Activated CD4-positive, alpha-beta T cell treated with anti-CD3 and anti-CD28 coated beads, Interleukin-2, amount 10 ng/mL, durations not matched to agents 7 days and 5 days (primary cell): ENCODE measurements at regions not wholly inside any gene's neighbourhood (a gene's known extent, or its start where the extent isn't known, plus 50 kb on each side); places are given as distances from the start of the nearest gene placed in this dataset.
"Not testable (repeated sequence)": the region's sequence is repeated elsewhere in the genome, so short reads cannot be mapped to it uniquely, and the experiment has no call there.

ENCODE experiments used
- CTCF ChIA-PET: fragments of 350-600 bp; sonication (Branson Sonifier 250); formaldehyde crosslinking; loops from one replicate; lab custom pipeline; 2021; ENCODE audit warnings: antibody characterized with exemption; lab: Charles Lee
- POLR2A ChIA-PET: fragments of 350-600 bp; sonication (Branson Sonifier 250); formaldehyde crosslinking; loops from one replicate; lab custom pipeline; 2021; ENCODE audit warnings: antibody characterized with exemption; lab: Charles Lee
- DNase-seq: peaks from one replicate; pipeline ENCODE4 v3.0.0-alpha.2; 2020
- H3K27ac Mint-ChIP-seq: one replicate; pipeline ENCODE4 v1.8.0; 2021; ENCODE audit warnings: mild to moderate bottlenecking, moderate library complexity, mixed read lengths
- H3K27me3 Mint-ChIP-seq: one replicate; pipeline ENCODE4 v1.8.0; 2021; ENCODE audit warnings: mixed read lengths
- H3K36me3 Mint-ChIP-seq: one replicate; pipeline ENCODE4 v1.8.0; 2021; ENCODE audit warnings: low read depth, mixed read lengths
- H3K4me1 Mint-ChIP-seq: one replicate; pipeline ENCODE4 v1.8.0; 2021; ENCODE audit warnings: mixed read lengths
- H3K4me3 Mint-ChIP-seq: one replicate; pipeline ENCODE4 v1.8.0; 2021; ENCODE audit warnings: mild to moderate bottlenecking, moderate library complexity, mixed read lengths
- H3K9me3 Mint-ChIP-seq: one replicate; pipeline ENCODE4 v1.8.0; 2021; ENCODE audit warnings: mixed read lengths

DNA sequence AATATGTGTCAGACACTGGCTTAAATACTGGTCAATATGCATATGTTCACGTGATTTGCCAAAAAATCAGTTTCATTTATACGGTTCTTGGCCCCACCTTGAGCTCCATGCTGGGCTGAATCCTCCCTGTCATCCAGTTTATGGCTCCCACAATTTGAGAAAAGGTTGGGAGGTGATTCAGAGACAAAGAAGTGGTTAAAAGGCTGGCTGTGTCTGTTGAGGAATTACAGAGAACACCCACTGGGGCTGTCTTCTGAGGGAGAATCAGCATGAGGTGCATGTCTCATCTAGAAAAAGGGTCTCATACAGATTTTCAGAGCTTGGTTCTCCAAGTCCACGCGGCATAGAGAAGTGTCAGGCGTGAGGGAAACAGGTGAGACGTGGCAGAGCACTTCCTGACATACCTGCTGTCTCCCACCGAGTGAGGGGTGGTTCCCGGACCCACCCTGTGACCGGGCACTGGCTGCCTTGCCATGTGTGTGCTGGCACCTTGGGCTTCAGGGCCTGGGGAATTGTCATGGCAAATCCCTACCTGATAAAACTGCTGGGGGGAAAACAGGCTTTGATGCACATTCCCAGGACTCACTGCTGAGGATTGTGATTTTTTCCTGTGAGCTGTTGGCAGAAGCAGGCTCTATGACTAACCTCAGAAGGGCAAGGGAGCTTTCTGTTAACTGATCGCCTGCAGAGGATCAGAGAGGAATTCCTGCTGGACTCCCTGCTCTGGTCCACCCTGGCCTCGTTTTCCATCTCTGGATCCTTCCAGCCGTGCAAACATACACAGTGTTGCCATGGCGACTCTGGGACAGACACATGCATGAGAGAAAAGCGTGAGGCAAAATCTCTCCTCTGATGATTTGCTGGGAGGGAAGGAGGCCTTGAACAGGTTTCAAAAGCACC is 223.6 kb downstream of the ADAMTS15 start:
- no peak for DNase-seq
- H3K4me3 Mint-ChIP-seq: no peak overlapping the region
- H3K27me3 Mint-ChIP-seq: no peaks in the 10 kb centered on the region
- H3K9me3 Mint-ChIP-seq: no peaks in the 10 kb centered on the region
- H3K36me3 Mint-ChIP-seq: no peaks in the 10 kb centered on the region
- CTCF ChIA-PET: no interaction called here
- POLR2A ChIA-PET: no interaction called here
- H3K27ac Mint-ChIP-seq: no peak overlapping the region
- no peaks in the 10 kb centered on the region for H3K4me1 Mint-ChIP-seq

GRCh38 chr11:130672911-130673310 is 224.5 kb downstream of the ADAMTS15 start:
- Mint-ChIP-seq H3K36me3 (no peaks in the 10 kb centered on the region), H3K4me3 (no peak overlapping the region), H3K27me3 (no peaks in the 10 kb centered on the region), H3K27ac (no peak overlapping the region), H3K4me1 (no peaks in the 10 kb centered on the region), H3K9me3 (no peaks in the 10 kb centered on the region)
- ChIA-PET CTCF (no interaction called here), POLR2A (interaction anchor here (0.6 kb wide), 1 partner anchor 43 kb away, joined by 3 read pairs; no protein-coding TSS in a partner anchor)
- DNase-seq: no peak

DNA sequence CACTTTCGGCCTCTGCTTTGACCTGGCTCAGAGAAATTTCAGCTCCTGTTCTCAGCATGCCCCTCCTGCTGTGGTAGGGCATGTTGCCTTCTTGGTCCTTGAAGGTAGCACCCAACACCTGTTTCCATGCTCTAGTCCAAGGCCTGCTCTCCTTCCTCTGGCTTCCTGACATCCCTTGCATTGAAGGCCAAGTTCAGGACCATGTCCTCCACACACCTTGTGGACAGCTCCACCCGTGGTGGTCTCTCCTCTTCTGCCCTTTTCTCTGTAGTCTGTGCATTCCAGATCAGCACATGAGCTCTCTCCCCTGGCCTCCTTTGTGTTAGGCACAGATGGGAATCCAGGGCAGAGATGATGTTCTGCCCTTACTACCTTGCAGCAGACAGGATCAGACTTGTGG is 225.3 kb downstream of the ADAMTS15 start:
- CTCF ChIA-PET: interaction anchor here (0.6 kb wide), 1 partner anchor 391 kb away, joined by 5 read pairs; no protein-coding TSS in a partner anchor
- Mint-ChIP-seq H3K4me1 (no peaks in the 10 kb centered on the region), H3K36me3 (no peaks in the 10 kb centered on the region), H3K27ac (no peak overlapping the region), H3K4me3 (no peak overlapping the region), H3K27me3 (no peaks in the 10 kb centered on the region), H3K9me3 (peaks cover 5% of the 10 kb centered on the region)
- DNase-seq: no peak
- POLR2A ChIA-PET: no interaction called here

DNA sequence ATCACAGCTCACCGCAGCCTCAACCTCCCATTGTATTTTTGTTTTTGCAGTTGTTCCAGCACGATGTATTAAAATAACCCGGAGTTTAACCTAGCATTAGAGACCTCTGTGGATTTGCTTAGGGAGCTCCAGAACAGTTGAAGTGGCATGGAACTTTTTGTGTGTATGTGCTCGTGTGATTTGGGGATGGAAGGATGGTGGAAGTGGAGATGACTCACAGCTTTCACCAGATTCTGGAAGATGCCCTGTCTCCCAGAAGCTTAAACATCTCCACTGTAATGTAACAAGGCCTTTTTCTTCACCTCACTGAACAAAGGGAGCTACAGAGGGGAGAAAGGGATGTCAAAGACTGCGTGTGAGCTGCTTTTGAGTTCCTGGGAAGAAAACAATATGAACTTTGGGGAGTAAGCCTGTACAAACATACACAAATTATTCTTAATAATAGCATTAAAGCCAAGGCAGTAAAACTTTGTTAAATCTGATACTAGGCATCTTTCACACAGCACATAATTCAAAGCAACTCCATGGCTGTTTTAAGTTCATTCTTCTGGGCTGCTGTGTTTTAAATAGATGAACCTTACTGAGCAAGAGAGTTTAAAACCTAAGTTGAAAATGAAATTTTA is 226.4 kb downstream of the ADAMTS15 start:
- POLR2A ChIA-PET: no interaction called here
- Mint-ChIP-seq H3K4me1 (no peaks in the 10 kb centered on the region), H3K27me3 (no peaks in the 10 kb centered on the region), H3K9me3 (peaks cover 10% of the 10 kb centered on the region), H3K4me3 (no peak overlapping the region), H3K27ac (no peak overlapping the region), H3K36me3 (no peaks in the 10 kb centered on the region)
- no peak for DNase-seq
- CTCF ChIA-PET: no interaction called here

DNA sequence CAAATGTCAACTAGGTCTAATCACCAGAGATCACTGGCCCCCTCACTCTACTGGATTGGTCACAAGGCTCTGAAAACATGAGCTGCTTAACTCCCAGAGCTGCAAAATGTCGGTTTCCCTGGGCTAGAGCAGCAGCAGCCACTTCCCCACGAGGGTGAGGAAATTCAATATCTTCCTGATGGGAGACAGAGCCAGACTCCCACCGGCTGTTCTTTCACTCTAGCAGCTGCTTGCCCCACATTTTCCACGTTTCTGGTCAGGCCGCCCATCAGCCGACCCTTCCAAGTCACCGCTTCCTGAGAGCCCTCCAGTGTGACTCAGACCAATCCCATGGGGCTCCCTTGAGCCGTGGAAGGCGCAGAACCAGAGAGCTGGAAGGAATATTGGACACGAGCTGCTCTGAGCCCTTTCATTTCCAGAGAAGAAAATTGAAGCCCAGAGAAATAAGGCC is 227.0 kb downstream of the ADAMTS15 start:
- ChIA-PET POLR2A (no interaction called here), CTCF (no interaction called here)
- peaks cover 10% of the 10 kb centered on the region for H3K9me3 Mint-ChIP-seq
- no peaks in the 10 kb centered on the region for H3K36me3 Mint-ChIP-seq
- no peak overlapping the region for H3K4me3 Mint-ChIP-seq
- H3K27ac Mint-ChIP-seq: no peak overlapping the region
- no peak for DNase-seq
- H3K4me1 Mint-ChIP-seq: no peaks in the 10 kb centered on the region
- no peaks in the 10 kb centered on the region for H3K27me3 Mint-ChIP-seq

- H3K4me1 Mint-ChIP-seq: no peaks in the 10 kb centered on the region
- H3K27ac Mint-ChIP-seq: no peak overlapping the region
- H3K9me3 Mint-ChIP-seq: peaks cover 10% of the 10 kb centered on the region
- no peaks in the 10 kb centered on the region for H3K27me3 Mint-ChIP-seq
- H3K36me3 Mint-ChIP-seq: no peaks in the 10 kb centered on the region
- H3K4me3 Mint-ChIP-seq: no peak overlapping the region
- ChIA-PET CTCF (no interaction called here), POLR2A (no interaction called here)
- no peak for DNase-seq
These were observed 227.5 kb downstream of the ADAMTS15 start for GRCh38 chr11:130675917-130676316.

DNA sequence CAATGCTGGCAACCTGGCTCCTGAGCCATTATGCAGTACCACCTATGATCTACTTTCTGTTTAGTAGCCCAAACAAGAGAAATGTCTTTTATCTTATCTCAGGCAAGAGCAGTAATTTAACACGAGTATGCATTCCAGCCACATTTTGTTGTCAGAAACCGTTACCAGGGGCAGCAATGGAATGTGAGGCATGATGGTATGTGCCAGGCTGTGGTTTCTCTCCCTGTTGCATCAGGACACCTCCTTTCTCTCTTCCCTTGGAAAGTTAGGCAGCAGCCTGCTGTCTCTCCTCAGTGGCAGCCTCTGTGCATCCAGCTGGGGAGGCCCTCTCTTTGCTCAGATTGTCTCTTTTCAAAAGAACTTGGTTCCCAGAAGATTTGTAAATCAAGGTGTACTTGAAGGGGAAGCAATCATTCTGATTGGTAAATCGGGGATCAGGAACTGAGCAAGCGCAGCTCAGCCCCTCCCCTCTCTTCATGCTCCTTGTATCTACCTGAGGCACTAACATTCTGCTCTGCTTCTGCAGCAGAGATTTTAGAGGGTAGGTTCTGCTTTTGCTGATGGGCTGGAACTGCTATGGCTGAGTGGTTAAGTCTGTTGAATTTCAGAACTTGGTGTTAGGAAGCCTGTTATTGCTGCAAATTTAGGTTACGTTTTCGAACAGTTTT is 229.2 kb downstream of the ADAMTS15 start:
- CTCF ChIA-PET: no interaction called here
- no peaks in the 10 kb centered on the region for H3K36me3 Mint-ChIP-seq
- H3K4me1 Mint-ChIP-seq: no peaks in the 10 kb centered on the region
- DNase-seq: no peak
- peaks cover 4% of the 10 kb centered on the region for H3K27me3 Mint-ChIP-seq
- POLR2A ChIA-PET: no interaction called here
- H3K9me3 Mint-ChIP-seq: peaks cover 13% of the 10 kb centered on the region
- H3K27ac Mint-ChIP-seq: no peak overlapping the region
- no peak overlapping the region for H3K4me3 Mint-ChIP-seq

GRCh38 chr11:130679247-130679646 is 230.8 kb downstream of the ADAMTS15 start:
- H3K4me3 Mint-ChIP-seq: no peak overlapping the region
- peaks cover 9% of the 10 kb centered on the region for H3K27me3 Mint-ChIP-seq
- H3K27ac Mint-ChIP-seq: no peak overlapping the region
- DNase-seq: no peak
- CTCF ChIA-PET: no interaction called here
- POLR2A ChIA-PET: no interaction called here
- H3K4me1 Mint-ChIP-seq: no peaks in the 10 kb centered on the region
- H3K9me3 Mint-ChIP-seq: peaks cover 13% of the 10 kb centered on the region
- H3K36me3 Mint-ChIP-seq: no peaks in the 10 kb centered on the region

DNA sequence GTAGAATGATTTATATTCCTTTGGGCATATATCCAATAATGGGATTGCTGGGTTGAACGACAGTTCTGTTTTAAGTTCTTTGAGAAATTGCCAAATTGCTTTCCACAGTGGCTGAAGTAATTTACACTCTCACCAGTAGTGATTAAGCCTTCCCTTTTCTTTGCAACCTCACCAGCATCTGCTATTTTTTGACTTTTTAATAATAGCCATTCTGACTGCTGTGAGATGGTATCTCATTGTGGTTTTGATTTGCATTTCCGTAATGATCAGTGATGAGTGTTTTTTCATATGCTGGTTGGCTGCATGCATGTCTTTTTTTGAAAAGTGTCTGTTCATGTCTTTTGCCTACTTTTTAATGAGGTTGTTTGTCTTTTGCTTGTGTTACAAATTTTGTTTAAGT is 233.8 kb downstream of the SNX19 start:
- H3K27me3 Mint-ChIP-seq, DNase-seq, H3K36me3 Mint-ChIP-seq, CTCF ChIA-PET, H3K27ac Mint-ChIP-seq, H3K4me3 Mint-ChIP-seq, POLR2A ChIA-PET, H3K4me1 Mint-ChIP-seq: not testable (repeated sequence)
- H3K9me3 Mint-ChIP-seq: peaks cover 13% of the 10 kb centered on the region

DNA sequence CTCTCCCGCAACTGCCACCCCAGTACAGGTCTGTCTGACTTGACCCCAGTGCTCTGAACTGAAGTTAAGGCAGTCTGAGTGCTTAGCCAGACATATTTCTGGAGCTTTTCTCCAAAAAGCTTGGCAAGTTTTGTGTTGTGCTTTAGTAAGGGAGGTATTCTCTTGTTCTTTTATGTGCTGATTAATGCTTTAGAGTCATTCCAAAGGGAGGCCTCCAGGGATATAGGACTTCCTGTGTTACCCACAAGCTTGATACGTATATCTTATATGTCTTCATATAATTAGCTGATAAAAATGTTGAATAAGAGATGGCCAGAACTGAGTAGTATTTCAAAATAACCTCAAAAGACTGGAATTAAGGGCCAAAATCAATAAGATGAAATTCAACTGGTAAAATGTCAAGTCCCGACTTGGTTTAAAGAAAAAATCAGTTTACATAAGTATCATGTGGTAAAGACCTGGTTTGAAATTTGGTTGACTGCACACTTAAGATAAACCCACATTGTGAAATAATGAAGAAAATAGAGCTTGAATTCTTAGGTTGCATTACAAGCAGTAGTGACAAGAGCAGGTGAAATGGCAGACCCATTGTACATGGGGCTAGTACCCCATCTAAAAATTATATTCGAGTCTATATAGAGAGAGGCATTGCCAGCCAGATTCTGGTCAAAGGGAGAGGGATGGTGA is 226.9 kb downstream of the SNX19 start:
- Mint-ChIP-seq H3K9me3 (no peaks in the 10 kb centered on the region), H3K4me1 (no peaks in the 10 kb centered on the region), H3K27me3 (no peaks in the 10 kb centered on the region), H3K36me3 (no peaks in the 10 kb centered on the region), H3K27ac (no peak overlapping the region), H3K4me3 (no peak overlapping the region)
- POLR2A ChIA-PET: no interaction called here
- DNase-seq: no peak
- CTCF ChIA-PET: no interaction called here

DNA sequence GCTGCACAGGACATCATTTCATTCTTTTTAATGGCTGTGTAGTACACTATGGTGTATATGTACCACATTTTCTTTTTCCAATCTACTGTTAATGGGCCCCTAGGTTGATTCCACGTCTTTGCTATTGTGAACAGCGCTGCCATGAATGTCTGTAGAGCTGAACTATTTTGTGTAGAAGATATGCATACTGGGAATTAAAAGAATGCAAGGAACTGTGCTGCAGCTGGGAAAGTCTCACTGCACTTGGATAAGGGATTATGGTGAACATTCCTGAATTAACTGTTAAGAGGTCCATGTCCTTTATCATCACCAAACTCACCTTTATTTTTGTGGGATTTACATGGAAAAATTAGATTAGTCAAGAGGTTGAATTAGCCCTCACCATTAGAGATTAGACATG is 224.7 kb downstream of the SNX19 start:
- Mint-ChIP-seq H3K9me3 (no peaks in the 10 kb centered on the region), H3K27ac (no peak overlapping the region), H3K4me1 (no peaks in the 10 kb centered on the region), H3K4me3 (no peak overlapping the region), H3K36me3 (no peaks in the 10 kb centered on the region), H3K27me3 (no peaks in the 10 kb centered on the region)
- POLR2A ChIA-PET: no interaction called here
- CTCF ChIA-PET: no interaction called here
- DNase-seq: no peak

- no peak for DNase-seq
- H3K4me3 Mint-ChIP-seq: no peak overlapping the region
- H3K4me1 Mint-ChIP-seq: no peaks in the 10 kb centered on the region
- no peaks in the 10 kb centered on the region for H3K9me3 Mint-ChIP-seq
- H3K27me3 Mint-ChIP-seq: no peaks in the 10 kb centered on the region
- ChIA-PET CTCF (no interaction called here), POLR2A (no interaction called here)
- no peaks in the 10 kb centered on the region for H3K36me3 Mint-ChIP-seq
- H3K27ac Mint-ChIP-seq: no peak overlapping the region
These were observed 224.1 kb downstream of the SNX19 start for GRCh38 chr11:130692220-130692619.

GRCh38 chr11:130693543-130693942 is 222.7 kb downstream of the SNX19 start:
- CTCF ChIA-PET: no interaction called here
- H3K27ac Mint-ChIP-seq: no peak overlapping the region
- POLR2A ChIA-PET: no interaction called here
- no peaks in the 10 kb centered on the region for H3K9me3 Mint-ChIP-seq
- H3K36me3 Mint-ChIP-seq: no peaks in the 10 kb centered on the region
- no peaks in the 10 kb centered on the region for H3K4me1 Mint-ChIP-seq
- no peak overlapping the region for H3K4me3 Mint-ChIP-seq
- no peak for DNase-seq
- no peaks in the 10 kb centered on the region for H3K27me3 Mint-ChIP-seq
